GM21737 (cell line): ENCODE measurements at regions not wholly inside any gene's neighbourhood (a gene's known extent, or its start where the extent isn't known, plus 50 kb on each side); places are given as distances from the start of the nearest gene placed in this dataset.
A peak's percentile ranks its signal among the peaks of the same experiment; 100 is the strongest.

Experiments
- ATAC-seq: cut with Tn5 transposase; IDR thresholded peaks from one replicate; pipeline ENCODE4 v1.9.1; 2021; ENCODE audit warnings: mild to moderate bottlenecking, moderate library complexity; ENCODE audit not compliant: unreplicated experiment

DNA sequence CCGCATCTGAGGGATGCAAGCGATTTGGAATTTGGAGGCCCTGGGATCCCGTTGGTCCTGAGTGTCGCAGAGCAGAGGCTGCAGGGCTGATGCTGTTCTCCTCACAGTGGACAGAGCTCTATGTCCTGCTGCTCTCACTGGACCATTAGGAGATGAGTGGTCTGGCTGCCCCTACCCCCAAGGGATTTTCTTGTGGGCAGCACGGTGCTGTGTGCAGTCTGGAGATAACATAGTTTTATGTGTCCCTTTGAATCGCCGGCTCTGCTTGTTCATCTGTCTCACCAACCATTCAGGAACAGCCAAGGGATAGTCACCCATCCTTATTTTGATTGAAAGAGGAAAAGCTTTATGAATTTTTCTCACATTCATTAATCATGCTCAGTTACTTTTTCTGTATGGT is 49.9 kb downstream of the CHRM3 start:
- ATAC-seq = no peak

DNA sequence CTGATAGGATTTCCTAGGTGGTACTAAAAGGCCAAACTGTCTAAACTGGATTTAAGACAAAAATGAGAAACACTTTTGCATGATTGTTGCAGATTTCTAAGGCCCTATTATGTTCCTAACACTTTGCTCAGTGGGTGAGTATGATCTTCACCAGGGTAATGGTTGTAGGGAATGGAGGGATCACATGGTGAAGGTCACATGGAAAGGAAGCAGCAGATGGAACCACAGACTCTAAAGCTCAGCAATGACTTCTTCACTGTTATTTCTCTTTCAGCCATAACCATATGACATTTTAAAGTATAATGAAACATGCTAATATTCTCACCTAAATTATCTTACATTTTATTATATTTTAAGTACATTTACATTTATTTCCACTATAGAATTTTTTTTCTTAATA is 51.5 kb downstream of the CHRM3 start:
- ATAC-seq = no peak

DNA sequence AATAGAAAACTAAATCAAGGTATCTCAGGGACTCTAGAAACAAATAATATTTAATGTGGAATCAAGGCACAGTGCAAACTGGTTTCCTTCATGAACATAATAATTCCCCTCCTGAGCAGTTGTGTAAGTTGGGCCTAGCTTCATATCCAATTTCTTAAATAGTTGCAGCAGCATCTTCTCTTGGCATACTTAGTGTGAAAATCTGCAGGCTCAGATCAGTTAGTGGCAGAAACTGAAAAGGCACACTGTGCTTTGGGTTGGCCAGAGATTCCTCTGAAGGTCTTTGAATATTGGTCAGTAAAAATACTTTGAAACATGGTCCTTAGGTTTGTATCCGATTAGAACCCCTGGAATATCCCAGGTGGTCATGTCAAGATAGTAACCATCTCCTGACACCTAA is 52.5 kb downstream of the CHRM3 start:
- ATAC-seq = no peak

DNA sequence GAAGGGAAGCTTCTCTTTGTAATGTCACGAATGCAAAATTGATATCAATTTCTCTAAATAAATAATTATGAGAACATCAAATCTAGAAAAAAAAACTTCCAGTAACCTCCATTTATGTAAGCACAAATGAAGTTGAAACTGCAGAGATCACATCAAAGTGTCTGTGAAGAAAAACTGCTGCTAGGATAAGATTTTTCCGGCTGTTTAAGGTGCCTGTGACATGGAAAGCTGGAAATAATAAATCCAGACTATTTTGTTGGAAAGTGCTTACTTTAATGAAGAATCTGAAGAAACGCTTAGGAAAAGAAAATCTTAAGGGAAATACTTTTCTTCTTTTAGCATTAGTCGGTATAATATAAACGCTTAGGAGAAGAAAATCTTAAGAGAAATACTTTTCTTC is 57.0 kb downstream of the CHRM3 start:
- no peak for ATAC-seq

DNA sequence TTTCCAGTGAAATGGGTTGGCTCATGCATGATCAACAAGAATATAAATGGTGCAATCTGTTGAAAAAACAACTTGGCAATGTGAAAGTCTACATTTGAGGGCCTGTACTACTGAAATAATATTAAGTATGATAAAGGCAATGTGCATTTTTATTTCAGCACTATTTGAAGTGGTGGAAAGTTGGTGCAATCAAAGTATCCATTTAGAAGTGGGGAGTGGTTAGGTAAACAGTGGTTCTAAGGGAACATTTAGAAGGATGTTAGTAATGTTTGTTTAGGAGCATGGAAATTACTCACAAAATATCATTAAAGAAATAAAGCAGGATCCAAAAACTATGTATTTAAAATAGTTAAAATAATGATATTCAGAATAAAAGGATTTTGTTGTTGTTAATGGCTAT is 60.2 kb downstream of the CHRM3 start:
- no peak for ATAC-seq

DNA sequence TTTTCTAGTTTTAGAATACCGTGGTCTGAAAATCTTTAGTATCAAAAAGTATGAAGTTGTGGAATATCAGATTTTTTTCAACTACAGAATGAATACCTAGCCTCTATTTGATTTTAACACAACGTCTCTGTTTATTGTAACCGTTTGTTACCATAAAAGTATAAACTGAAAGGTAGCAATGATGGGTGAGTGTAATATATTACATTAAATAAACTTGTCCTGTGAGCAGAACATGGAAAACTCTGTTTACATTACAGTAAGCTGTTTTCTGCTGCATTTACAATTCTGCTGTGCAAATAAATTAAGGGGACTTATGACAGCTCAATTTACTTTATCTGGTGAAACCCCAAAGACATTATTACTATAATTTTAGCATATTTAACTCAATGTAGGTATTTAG is 62.5 kb downstream of the CHRM3 start:
- no peak for ATAC-seq

DNA sequence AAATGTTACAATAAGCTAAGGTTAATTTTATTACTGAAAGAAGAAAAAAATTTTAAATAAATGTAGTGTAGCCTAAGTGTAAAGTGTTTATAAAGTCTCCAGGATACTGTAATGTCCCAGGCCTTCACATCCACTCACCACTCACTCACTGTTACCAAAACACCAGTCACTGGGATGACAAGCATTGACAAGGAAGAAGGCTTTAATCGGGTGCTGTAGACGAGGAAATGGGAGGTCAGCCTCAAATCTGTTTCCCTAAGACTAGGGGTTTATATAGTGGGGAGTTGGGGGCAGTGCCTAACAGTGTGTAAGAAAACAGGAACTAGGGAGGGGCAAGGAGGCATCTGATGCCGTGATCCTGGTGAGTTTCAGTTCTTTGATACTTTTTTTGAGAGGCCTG is 69.4 kb downstream of the CHRM3 start:
- no peak for ATAC-seq

DNA sequence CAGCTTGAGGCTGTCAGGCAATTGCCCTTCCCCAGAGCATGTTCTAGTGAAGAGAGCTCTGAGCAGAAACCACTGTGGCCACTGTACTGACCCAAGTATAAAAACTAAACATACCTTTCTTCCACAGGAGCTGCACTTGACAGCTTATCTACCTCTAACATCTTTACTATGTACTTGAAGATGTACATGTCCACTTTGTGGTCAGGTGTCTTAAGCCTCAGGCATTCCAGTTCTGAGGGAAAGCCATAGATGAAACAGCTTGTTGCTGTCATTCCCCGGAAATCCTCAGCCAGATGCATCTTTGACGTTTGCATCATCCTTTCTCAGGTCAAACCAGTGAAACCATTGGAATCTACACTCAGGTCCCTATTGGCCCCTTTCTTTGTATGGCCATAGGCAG is 70.4 kb downstream of the CHRM3 start:
- ATAC-seq = no peak

DNA sequence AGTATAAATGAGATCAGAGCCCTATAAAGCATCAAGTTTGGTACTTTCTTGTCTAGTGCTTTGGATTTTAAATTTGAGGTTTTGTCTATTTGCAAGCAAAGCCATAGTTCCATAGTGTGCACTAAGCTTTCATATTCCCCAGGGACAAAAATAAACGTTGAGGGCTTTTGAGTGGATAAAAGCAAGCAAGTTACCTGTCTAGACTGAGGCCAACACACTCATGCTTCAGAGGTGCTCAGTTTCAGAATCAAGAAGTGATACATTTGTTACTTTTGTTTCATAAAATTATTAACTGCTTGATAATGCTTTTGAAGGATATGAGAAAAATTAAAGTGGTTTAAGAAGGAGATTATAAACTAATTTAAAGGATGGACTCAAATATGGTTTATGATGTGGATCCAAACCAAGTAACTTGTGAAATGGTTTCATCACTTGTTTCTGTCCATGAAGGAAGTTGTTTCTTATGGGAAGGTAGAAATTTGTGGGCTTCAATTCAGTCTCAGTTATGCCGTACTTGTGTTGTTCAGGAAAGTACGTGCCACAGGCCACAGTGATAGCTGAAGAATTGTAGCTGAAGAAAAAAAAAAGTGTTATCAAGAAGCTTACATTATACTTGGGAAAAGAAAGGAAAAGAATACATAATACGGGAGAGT is 71.2 kb downstream of the CHRM3 start:
- peak; percentile 67 for ATAC-seq

DNA sequence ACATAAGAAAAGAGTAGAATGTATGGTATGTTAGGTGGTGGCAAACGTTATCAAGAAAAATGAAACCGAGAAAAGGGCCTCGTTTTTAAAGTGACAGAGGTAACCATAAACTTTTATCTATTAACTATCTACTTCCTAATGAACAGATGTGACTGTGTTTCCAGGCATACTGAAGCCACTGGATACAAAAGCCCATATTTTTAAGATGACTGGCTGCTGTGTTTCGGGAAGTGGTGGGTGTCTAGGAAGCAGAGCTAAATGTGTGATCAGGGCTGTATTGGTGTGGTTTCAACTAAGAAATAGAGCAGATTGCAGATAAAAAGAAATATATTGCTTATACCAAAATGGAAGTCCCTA is 71.8 kb downstream of the CHRM3 start:
- peak; percentile 66 for ATAC-seq

DNA sequence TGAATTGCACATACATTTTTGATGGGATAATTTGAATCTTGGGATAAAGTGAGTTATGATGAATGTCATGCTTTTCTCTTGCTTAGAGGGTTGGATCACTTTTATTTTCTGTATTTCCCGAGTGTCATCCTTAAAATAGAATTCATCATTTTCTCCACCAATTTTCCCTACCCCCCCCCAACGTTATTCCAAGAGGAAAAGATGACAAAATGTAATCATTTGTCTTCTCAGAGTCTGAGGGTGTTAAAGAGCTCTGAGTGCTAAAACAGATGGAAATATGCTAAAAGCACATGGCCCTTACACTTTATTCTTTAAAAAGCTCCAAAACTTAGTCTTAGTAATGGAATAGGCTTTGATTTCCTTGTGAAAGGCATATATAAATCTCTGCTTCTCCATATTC is 81.4 kb downstream of the CHRM3 start:
- ATAC-seq = no peak

DNA sequence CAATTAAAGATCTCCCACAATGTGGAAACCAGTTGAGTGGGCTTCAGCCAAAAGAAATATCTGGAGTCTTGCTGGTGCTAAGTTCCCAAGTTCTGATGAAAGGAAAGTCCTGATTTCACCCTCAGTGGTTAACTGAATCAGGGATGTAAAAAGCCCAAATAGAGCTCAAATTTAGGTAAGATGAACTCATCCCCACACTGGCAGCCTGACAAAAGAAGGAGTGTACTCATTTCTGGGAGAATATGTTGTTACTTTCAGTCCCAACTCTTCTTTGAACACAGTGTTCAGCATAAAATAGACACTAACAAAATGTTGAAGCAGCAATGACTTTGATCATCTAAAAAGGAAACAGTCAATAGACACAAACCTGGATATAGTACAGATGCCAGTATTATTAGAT is 91.7 kb downstream of the CHRM3 start:
- no peak for ATAC-seq

DNA sequence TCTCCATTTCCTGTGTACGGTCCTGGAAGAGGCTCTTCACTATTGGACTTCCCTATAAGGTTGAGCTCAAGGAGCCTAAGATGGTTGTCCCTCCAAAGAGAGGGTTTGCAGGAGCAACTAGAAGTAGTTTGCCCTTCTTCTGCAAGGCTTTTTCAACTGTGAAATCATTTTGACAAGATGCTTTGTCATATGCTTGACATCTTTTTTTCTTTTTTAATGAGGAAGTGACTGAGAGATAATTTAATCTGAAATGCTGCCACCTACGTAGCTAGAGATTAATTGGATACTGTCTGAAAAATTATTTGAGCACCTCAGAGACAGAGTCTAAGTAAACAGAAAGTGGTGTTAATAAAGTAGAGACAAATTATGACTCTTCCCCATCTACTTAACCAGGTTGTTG is 97.0 kb downstream of the CHRM3 start:
- no peak for ATAC-seq

DNA sequence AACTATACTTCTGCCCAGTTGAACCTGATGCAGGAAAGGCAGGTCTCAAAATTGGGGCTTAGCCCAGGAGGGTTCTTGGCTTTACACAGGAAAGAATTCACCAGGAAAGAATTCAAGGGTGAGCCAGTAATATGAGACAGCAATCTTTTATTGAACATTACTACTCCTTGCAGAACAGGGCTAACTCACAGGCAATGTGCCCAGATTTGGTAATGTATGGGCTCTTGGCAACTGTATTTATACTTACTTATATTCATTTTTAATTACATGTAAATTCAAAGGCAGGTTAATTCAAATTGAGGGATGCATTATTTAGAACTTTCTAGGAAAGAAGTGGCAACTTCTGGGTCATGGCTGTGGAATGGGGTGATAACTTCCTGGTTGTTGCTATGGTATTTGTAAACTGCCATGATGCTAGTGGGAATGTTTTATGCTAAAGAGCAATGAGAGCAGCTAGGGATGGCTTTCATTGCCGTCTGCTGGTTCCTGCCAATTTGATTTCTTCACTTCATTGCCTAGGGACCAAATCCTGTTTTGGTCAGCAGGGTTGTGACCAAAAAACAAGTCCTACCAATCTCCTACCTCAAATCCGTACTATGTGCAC is 107.5 kb downstream of the CHRM3 start:
- ATAC-seq = no peak

DNA sequence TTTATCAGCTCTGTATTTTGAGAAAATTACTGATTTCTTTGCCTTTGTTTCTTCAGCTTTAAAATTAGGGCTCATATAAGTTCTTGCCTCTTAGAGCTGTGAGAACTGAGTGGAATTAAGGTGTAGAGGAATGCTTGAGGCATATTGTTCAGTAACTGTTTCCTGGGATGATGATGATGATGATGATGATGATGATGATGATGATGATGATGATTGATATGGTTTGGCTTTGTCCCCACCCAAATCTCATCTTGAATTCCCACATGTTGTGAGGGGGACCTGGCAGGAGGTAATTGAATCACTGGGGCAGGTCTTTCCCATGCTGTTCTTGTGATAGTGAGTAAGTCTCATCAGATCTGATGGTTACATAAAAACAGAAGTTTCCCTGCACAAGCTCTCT is 118.7 kb downstream of the CHRM3 start:
- ATAC-seq = no peak

DNA sequence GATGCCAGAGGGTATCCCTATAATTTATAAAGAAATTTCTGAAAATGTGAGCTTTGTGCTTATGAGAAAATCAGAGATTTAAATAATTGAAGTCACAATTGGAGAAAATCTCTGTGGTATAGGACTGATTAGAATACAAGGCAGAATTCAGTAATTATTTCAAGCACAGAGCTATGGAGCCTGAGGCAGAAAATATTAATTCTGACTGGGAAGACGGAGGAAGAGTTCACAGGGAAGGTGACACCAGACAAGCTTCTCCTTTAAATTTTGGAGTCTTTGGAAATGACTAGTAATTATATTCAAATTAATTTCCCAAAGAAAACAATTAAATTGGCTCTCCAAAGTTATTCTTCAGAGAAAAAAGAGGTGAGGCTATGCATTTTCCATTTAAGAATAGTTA is 121.5 kb downstream of the CHRM3 start:
- no peak for ATAC-seq

DNA sequence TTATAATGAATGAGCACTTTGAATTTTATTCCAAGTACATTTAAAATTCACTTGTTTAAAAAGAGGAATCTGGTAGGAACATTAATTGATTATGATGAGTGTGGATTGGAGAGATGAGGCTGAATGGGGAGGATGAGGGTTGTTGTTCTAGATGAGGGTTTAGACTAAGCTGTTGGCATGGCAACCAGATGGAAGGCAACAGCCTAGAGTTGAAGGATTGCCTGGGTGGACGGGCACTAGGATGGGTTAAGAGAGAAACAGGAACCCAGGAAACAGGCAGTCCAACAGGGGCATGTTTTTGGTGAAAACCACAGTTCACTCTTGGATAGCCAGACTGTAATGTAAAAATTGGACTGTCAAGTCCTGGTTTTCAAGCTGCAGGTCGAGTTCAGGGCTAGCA is 125.5 kb downstream of the CHRM3 start:
- no peak for ATAC-seq

DNA sequence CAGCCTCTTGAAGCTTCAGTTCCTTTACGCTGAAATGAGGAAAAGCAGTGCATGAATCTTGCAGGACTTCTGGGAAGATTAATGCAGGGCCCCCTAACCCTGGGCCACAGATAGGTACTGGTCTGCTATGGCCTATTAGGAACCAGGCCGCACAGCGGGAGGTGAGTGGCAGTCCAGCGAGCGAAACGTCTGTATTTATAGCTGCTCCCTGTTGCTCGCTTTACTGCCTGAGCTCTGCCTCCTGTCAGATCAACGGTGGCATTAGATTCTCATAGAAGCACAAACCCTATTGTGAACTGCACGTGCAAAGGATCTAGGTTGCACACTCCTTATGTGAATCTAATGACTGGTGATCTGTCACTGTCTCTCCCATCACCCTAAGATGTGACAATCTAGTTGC is 130.2 kb downstream of the CHRM3 start:
- ATAC-seq = no peak

DNA sequence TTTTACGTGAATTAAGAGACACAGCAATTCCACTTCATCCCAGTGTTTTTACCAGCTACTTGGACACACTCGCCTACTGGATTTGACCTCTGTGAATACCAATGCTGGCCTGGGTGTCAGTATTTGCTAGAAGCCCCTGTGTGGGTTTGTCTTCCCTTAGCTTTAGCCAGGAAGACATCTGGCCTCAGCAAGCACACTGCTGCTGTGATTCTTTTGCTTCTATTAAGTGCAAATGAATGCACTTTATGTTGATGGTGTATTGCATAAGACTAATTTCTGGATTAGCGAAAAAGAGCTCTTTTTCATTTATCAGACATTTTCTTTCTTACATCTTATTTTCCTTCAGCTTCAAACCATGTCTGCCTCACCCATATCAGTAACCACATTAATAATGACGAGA is 140.0 kb downstream of the CHRM3 start:
- ATAC-seq = no peak

DNA sequence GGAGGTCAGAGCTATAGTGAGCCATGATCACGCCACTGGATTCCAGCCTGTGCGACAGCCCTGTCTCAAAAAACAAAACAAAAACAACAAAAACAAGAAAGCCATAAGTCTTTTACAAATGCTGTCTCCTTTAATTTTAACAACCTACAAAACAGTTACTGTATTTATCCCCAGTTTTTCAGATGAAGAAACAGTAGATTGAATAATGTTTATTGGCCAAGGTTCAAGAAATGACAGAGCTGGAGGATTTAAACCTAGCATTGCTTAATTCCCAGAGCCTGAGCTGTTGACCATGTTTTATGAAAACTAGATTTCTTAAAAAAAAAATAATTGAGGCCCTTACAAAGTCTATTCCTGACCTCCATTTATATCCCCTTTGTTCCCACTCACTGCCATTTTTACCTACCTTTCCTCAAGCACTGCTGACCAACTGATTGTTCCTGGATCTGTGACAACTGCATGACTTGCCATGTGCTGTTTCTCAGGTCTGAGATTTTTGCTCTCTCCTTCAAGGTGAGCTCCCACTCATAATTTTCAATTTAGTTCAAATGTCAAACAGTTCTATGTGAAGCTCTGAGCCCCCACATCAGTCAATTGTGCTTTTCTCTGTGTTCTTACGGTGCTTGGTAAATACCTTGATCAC is 140.8 kb downstream of the CHRM3 start:
- ATAC-seq = no peak

DNA sequence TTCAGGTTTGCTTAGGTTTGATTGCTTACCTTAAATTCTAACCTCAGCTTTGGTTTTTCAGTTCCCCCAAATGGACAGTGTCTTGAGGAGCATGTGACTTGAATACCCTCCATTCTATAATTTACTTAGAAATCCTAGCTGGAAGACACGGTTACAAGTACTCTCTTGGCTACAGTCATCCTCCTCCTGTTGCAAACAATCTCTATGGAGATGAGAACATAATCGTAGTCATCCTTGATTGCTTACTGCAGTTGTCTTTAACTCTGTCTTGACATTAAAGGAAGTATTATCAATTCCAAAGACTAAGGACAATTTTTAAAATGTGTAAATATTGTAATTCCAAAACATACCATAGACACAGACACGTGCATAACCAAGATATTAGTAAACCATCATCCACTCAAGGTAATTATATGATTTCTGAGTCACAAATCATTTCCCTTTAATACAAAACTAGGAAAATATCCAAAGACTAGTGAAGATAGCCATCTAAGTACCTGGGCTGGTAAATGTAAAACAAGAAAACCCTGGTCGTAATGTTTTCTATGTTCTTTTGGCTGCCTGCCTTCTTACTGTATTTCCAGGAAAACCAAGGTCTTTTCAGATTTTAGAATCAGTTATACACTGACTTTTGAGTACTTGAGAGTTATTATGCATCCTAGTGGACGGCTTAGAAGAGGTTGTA is 149.9 kb downstream of the CHRM3 start:
- no peak for ATAC-seq

DNA sequence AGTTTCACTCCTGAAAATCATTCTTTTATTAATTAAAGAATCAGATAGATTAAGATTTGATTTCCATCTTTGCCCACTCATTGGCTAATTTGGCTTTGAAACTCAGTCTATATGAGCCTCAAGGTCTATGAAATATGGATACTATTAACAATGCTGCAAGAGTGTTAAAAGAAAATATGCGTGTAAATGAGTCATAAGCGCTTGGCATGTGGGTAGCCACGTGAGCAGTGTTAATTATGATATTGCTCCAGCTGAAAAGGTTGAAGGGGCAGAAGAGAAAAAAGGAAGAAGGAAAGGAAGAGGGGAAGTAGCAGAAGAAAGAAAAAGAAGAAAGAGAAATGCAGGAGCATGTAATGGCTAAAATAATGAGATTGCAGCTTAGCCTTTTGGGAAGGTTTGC is 151.4 kb downstream of the CHRM3 start:
- ATAC-seq = no peak
